ELR (cell line): ENCODE measurements at regions not wholly inside any gene's neighbourhood (a gene's known extent, or its start where the extent isn't known, plus 50 kb on each side); places are given as distances from the start of the nearest gene placed in this dataset.

Experiments
- DNase-seq: peaks from one replicate; pipeline ENCODE4 v3.0.0-alpha.2; 2015; ENCODE audit warnings: low read depth

DNA sequence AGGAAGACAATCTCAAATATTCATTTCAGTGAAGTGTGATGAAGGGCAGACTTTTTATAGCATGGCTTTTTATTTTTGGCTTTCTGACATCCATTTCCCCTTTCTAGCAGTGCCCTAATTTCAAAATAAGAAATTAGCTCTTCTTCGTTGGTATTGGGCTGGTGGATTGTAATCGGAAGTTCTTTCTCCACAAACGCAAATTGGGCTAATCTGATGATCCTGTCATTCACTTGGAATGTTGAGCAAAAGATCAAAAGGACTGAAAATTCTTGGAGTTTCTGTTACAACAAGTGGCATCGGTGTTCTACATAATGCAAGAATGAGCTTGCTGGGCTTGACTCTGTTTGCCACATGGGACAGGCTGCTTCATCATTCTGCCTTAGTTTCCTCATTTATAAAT, 1182.8 kb downstream of the FLRT2 start:
- DNase-seq, result no peak

DNA sequence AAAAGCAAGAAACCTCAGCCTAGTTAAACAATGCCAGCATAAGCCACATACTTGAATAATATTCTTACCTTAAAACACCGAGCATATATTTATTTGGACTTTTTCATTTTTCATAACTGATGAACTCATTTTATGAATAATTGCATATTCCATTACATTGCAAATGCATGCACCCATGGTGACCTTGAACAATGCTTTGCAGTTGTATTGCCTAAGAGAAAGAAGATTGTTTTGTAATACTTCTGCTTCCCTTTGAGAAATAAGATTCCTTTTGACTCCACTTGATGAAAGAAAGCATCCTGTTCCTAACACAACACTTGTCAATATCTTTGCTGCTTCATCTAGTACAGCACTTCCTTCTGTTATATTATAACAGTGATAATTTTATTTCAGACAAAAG, 1182.2 kb downstream of the FLRT2 start:
- no peak for DNase-seq

DNA sequence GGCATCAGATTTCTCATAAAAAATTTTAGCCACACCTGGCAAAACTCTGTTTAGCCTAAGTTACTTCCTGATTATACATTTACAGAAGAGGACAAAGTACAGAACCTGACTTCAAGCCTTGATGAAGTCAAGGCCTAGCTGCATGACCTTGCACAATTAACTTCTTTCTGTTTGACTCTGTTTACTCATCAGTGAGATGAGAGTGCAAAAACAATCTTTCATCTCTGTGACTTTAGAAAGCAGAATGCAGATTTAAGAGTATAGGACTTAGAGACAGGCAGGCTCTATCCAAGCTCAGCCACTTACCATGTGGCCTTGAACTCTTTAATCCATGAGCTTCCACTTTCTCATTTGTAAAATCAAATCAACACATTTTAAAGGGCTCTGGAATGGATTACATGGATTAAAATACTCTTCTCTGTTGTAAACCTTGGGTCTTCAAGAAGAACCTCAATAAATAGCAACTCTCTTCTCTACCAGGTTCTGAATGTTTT, 1178.9 kb downstream of the FLRT2 start:
- DNase-seq, result no peak

DNA sequence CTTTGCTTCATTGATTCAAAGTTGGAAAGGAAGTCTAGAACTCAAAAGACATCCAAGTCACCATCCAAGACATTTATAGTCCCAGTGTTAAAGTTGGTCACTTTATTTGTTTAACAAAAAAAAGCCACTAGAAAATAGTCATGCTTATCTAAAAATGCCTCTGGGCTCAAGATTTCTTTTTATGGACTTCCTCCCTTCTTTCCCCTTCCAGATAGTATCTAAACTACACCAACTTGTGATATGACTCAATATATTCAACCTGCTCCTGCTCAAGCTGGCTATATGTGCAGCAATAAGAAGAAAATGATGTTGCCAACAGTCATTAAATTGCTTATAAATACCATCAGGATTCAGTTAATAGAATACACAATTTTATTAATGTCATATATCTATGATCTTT, 1177.1 kb downstream of the FLRT2 start:
- DNase-seq, result no peak

DNA sequence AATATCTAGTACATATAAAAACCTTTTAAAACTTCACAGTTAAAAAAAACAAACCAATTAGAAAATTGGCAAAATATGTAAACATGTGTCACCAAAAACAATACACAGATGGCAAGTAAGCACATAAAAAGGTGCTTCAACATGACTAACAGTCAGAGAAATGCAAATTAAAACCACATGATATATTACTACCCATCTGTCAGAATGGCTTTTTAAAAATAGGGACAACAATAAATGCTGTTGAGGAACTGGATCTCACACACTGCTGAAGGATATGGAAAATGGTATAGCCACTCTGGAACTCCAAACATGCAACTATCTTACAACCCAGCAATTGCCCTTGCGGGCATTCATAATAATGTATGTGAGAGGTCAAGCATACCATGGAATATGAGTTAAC, 1153.6 kb downstream of the FLRT2 start:
- peak; percentile 1 for DNase-seq

DNA sequence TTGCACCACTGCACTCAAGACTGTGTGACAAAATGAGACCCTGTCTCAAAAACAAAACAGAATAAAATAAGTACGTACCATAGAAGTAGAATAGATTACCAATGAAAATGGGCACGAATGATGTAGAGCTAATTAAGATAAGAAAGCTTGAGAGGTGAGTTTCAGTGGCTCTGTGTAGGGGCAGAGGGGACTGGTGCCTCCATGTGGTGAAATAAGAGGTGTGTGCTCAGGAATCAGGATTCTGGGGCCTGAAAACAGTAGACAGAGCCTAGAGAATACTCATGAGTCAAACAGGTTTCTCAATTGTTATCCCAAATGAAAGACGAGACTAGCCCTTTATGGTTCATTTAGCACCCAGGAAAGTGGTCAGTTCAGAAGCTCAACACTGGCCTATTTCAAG, 1145.1 kb downstream of the FLRT2 start:
- DNase-seq, result no peak

DNA sequence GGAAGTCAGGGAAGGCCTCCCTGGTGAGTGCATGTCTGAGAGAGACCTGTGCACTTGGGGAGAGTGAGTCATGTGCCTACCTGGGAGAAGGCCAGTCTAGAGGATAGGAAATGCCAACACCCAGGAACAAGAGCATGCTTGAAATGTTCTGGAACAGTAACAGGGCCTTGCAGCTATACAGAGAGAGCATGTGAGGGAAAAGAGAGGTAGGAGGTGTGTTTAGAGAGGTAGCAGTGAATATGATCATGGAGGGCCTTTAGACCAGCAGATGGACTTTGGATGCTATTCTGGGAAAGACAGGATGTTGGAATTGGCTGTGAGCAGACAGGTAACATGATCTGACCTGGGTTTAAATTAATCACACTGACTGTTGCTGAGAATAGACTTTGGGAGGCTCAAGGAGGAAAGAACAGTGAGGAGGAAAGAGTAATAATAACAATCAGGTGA, 1143.6 kb downstream of the FLRT2 start:
- DNase-seq, result no peak

DNA sequence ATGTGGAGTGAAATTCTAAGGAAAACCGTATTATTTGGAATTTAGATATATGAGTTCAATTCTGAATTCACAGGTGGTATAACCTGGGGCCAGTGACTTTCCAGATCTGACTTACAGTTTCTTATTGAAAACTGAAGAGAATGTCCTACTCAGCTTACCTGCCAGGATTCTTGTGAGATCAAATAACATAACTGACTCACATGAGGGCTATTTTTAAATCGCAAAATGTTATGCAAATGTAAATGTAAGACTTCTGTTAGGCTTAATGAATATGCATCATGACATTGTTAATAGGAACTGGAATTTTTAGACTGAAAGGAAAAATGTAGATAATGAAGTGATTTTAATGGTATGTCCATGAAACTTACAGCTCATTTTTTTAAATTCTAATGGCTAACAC, 1142.1 kb downstream of the FLRT2 start:
- DNase-seq, result no peak

DNA sequence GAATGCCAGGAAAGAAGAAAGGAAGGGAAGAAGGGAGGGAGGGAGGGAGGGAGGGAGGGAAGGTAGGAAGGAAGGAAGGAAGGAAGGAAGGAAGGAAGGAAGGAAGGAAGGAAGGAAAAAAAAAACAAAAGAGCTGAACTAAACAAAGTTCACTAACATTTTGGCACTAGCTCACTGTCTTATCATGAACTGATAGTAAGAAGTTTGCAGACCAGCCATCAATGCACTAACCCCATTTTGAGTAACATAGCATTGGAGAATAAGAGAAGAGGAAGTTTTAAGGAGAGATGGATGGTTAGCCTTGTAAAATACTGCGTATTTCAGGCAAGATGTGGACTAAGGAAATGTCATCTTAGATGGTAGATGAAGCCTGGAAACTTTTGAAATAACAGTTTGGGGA, 1136.0 kb downstream of the FLRT2 start:
- no peak for DNase-seq

DNA sequence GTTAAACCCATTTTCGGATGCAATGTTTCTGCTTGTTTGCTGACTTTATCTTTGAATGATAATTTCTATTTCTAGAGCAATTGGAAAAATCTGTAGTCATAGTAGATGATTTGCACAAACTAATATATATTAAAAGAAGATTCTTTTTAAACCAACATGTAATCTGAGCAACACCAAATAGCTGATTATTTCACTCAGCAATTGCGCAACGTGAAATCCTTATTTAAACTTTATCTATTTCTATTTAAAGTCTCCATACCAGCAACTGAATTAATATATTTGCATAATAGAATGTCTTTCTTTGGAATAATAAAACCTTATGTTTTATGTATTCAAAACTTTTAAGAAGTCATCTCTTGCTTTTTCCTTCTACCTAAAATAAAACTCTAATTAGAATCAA, 1132.4 kb downstream of the FLRT2 start:
- no peak for DNase-seq

DNA sequence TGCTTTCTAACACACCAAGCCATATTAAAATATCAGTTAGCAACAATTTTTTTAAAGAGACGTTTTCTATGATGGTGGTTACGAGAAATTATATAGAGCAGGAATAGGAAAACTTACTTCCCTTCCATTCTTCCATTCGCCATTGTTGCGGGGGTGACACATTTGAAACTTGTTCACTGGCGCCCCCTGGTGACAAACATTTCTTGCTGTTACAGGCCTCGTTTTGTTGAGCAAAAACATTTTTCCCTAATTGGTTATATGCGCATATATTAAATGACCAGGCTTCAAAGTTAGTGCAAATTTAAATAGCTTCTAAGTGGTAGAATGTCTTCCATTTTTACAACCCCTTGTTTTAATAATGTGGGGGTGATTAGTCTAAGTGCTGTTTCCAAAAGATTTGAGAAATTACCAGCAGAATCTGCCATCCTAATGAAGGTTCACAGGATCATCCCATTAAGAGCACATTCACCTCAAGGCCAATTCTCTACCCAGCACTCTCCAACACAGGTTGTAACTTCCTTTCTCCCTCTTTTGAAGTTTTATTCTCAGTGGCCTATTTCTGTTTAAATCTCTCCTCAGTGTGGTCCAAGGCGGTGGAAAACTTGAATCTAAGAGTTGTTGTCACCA, 1124.7 kb downstream of the FLRT2 start:
- DNase-seq, result peak; percentile 53

DNA sequence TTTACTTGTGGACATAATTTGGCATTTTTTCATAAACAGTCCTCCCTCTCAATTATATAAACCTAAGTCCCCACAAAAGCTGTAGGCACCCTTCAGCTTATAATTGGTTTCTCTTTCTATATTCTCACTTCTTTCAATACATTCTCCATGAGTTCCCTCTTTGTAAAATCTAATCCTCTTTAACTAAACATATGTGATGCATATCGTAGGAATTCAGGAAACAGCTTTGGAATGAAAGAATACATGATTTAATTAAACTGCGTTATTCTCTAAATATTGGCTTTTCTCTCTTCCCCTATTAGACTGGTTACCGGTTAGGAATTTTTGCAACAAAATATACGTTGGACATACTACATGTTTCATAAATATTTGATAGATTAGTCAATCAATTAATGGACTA, 1122.6 kb downstream of the FLRT2 start:
- peak; percentile 28 for DNase-seq

DNA sequence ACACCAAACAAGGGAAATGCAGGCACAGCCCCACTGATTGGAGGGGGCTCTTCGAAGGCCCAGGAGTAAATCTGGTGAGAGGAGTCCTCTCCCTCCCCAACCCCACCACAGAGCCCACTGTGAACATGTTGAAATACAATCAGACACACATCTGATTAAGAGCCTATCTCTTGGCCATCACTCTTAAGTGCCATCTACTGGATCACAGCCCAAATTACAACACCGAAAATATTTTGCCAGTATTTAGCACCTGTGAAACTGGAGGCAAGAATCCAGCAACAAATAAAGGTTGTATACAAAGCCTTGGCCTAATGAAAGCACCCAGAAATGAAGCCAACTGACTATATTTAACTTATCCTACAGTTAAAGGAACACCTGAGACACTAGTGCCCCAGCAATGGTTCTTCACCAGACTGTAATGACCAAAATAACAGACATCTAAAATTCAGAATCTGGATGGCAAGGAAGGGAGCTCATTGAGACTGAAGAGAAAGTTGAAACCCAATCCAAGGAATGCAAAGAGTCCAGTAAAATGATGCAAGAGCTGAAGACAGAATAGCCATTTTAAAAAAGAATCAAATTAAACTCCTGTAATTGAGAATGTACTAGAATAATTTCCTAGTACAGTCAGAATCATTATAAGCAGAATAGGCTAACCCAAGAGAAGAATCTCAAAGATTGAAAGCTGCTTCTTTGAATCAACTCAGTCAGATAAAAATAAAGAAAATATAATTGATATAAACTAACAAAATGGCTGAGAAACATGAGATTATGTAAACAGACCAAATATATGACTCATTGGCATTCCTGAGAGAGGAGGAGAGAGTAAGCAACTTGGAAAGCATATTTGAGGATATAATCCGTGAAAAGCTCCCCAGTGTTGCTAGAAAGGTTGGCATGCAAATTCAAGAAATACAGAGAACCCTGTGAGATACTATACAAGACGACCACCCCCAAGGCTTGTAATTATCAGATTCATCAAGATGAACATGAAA, 1117.0 kb downstream of the FLRT2 start:
- DNase-seq, result peak; percentile 52

DNA sequence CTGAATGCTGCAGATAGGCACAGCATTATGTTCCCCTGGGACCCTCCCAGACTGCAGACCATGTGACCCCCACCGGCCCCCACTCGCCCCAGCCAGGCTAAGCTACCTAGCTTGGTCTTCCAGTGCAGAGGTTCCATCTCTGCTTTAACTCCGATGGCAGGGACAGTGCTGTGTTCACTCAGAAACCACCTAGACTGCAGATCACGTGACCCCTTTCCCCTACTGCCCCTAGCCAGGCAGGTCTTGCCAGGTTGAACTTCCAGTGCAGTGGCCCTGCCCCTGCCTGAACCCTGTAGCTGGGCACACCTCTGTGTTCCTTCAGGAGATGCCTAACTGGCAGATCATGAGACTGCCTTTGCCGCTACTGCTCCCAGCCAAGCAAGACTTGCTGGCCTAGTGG, 1116.2 kb downstream of the FLRT2 start:
- DNase-seq, result no peak

DNA sequence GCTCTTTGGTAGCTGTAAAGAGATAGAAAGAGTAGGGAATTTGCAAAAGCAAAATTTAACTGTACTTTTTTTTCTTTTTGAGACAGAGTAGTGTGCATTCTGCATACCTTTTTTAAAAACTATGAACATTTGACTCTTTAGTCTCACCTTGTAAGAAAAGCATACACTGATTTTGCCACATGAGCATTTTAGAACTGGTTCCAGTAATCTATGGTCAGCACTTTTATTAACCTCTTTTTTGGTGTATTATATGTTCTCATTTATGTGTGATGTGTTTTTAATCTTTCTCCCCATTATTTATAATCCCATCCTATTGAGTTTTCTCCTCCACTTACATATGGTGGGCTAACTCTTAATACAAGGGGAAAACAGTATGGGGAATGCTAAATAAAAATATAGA, 1111.4 kb downstream of the FLRT2 start:
- no peak for DNase-seq

DNA sequence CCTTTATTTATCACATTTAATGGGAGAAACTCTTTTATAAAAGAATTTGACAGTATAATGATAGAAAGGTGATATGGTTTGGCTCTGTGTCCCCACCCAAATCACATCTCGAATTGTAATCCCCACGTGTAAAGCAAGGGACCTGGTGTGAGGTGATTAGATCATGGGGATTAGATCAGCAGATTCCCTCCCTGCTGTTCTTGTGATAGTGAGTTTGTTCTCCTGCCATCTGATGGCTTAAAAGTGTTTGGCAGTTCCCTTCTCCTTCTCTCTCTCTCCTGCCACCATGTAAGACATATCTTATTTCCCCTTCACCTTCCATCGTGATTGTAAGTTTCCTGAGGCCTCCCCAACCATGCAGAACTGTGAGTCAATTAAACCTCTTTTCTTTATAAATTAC, 1110.3 kb downstream of the FLRT2 start:
- no peak for DNase-seq

DNA sequence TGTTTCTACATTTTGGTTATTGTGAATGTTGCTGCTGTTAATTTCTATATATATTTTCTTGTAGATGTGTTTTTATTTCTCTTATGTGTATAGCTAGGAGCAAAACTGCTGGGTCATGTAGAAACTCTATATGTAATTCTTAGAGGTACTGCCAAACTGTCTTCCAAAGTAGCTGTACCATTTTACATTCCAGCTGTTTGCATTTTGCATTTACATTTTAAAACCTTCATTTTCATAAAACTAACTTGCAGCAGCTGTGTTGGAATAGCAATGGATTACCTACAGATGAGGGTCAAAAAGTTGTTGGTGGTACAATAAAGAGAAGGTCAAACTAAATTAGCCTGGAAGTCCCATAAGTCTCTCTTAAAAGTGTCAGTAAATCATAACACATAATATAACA, 1109.7 kb downstream of the FLRT2 start:
- DNase-seq, result no peak

DNA sequence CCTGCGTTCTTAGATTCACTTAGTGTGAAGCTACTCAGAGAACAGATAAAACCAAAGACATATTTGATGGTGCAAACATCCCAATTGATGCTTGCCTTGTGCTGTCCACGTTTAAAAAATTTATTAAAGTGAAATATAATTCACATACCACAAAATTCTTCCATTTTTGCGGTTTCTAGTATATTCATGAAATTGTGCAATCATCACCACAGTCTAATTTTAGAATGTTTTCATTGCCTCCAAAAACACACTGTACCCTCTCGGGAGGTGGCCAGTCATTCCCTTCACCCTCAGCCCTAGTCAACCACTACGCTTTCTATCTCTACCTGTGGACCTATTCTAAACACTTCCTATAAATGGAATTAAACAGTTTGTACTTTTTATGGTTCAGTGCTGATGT, 1109.2 kb downstream of the FLRT2 start:
- DNase-seq, result no peak

DNA sequence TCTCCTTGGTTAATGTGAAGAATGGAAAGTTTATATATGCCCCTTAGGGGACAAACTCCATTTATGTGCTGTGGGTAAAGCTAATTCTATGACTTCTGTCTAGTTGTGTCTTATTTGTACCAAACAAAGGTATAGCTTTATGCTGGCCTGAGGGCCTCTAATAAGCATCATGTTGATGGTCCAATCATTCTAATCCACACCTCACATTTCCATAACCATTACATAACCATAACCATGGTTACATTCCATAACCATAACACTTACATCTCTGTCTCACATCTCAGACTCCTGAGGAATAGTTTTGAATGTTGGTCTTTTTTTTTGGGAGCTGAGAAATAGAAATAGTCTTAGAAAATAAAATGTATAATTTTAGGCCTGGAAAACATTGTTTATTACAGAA, 1097.1 kb downstream of the FLRT2 start:
- no peak for DNase-seq

DNA sequence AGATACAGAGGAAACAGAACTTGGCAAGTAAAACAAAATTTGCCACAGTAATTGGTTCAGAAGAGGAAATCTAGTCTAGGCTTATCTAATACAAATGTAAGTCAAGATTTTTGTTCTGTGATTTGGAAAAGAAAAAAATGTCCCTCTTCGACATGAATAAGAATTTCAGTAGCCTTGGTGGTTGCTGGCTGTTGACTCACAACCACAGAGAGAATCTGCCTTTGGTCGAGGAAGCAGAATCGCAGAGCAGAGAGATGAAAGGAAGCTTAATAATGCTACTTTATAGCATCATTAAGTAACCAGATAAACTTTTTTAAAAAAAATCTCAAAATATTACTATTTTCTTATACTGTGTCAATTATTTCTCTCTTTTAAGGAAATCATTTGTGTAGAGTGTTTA, 1096.6 kb downstream of the FLRT2 start:
- peak; percentile 2 for DNase-seq

DNA sequence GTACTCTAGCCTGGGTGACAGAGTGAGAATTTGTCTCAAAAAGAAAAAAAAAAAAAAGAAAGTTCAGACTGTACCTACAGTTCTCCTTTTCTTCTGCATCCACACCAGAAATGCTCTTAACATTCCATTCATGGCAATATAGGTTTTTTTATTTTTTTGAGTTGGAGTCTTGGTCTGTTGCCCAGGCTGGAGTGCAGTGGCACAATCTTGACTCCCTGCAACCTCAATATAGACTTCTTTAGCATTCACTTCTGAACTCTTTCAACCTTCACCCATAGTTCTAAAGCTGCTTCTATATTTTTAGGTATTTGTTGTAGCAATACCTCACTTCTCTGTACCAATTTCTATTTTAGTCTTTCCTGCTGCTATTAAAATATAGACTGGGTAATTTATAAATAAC, 1095.7 kb downstream of the FLRT2 start:
- DNase-seq, result no peak

DNA sequence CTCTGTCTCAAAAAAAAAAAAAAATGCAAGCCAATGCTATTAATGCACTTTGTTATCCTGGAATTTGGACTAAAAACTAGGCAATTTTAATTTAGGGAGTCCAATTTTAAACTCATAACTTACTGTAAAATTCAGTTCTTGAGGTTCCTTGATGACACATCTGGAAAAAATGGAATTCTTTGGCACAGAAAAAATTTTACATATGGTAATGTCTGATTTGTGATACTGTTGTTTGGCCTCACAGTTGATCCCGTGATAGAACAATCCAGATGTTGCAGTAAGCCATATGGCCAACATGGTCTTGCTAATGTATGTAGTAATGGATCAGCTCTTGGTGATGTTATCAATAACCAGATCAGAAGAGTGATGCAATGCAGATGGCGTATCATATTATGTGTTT, 1089.8 kb downstream of the FLRT2 start:
- DNase-seq, result no peak

DNA sequence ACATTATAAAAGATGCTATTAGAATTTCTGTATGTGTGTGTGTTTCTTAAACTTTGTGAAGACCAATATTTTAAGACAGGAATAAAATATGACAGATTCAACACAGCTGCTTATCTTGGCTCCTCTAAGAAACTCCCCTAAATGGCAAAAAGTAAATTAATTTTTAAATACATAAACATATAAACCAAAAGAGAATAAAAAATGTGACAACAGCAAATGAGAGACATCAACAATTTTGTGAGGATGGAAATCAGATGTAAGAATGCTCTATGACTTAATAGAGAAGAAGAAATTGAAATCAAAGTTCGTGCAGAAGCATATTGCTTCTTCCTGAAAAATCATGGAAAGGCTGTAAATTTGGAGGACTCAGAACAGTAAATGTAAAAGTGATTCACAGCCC, 1083.8 kb downstream of the FLRT2 start:
- DNase-seq, result no peak
